HPDE6-E6E7 (cell line): ENCODE measurements at regions not wholly inside any gene's neighbourhood (a gene's known extent, or its start where the extent isn't known, plus 50 kb on each side); places are given as distances from the start of the nearest gene placed in this dataset.
"Not testable (repeated sequence)": the region's sequence is repeated elsewhere in the genome, so short reads cannot be mapped to it uniquely, and the experiment has no call there.

Experiments
- DNase-seq: peaks from one replicate; pipeline ENCODE4 v3.0.0; 2011; ENCODE audit warnings: missing footprints; ENCODE audit errors: extremely low spot score

GRCh38 chr9:120338340-120338739 is 241.6 kb downstream of the CDK5RAP2 start:
- DNase-seq = no peak

DNA sequence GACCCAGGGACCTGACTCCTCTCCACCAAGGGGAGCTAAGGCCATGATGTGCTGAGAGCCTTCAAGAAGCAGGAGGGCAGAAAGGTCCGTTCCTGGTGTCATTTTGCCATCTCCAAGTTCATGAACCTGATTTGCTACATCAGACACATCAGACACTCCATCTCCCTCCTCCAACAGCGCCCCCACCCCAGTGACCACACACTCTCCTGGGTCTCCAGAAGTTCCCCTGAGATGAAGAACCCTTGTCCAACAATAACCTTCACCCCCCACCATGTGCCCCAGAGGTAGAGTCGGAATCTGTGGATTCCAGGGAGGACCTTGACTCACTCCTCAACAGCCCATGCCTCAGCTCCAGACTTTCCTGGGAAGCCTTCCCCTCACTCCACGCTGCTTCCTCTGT is 242.8 kb downstream of the CDK5RAP2 start:
- no peak for DNase-seq

DNA sequence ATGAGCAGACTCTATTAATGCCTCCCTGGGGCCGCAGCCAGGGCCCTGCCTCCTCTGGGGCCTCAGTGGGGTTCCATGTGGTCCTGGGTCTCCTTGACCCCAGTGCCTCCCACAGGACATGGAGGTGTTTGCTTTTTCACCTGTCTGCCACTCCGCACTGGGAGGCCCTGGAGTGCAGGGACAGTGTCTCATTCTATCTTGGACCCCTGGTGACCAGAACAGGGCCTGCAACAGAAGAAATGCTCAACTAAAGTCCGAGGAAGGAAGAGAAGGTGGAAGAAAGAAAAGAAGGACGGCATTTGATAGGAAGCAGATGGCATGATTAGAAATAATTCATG is 243.2 kb downstream of the CDK5RAP2 start:
- no peak for DNase-seq

- no peak for DNase-seq
Observed at GRCh38 chr9:120336021-120336752, 243.8 kb downstream of the CDK5RAP2 start.

DNA sequence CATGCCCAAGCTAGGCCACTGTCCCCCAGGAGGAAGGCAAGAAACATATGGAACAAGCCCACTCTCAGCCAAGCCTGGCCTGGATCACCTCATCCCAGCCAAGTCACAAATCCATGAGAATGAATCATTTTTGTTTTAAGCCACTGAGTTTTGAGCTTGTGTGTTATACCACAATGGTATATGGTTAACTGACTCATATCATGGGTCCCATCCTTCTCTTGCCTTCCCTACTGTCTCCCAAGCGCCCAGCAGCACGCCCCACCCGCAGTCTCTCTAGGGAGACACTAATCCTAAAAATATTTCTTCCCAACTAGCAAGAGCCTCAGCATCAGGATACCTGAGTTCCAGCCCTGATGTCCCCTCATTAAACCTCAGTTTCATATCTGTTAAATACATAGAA is 248.1 kb downstream of the CDK5RAP2 start:
- DNase-seq = no peak

DNA sequence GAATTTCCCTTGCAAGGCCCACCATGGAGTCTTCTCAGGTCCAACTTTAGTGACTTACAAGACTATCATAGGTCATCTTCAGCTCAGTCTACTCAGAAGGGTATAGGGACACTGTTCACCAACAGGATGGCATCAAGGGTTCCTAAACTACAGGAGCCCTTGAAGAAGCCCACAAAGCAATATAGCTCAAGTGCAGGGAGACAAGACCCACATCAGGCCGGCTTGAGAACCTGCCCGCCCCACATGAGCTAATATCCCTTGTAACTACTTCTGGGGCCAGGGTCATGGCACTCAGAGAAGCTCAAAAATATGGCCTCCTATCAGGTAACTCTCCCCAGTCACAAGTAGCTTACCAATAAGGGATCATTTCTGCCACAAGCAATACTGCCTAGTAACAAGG is 249.9 kb downstream of the CDK5RAP2 start:
- DNase-seq = no peak

DNA sequence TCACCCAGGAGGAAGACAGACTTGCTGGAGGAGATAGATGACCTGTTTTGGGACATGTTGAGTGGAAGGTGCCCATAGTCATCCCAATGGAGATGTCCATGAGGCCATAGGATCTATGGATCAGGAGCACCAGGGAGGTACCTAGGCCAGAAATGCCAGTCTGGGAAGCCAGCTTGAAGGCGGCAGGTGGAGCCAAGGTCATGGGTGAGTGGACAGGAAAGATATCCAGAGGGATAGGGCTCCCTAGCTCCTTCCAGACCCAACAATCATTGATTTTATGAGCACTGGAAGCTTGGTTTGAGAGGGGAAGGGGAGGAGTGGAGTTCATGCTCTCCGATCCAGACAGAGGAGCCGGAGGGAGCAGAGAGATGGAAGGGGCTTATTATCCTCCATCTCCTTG is 252.6 kb downstream of the CDK5RAP2 start:
- DNase-seq = no peak

DNA sequence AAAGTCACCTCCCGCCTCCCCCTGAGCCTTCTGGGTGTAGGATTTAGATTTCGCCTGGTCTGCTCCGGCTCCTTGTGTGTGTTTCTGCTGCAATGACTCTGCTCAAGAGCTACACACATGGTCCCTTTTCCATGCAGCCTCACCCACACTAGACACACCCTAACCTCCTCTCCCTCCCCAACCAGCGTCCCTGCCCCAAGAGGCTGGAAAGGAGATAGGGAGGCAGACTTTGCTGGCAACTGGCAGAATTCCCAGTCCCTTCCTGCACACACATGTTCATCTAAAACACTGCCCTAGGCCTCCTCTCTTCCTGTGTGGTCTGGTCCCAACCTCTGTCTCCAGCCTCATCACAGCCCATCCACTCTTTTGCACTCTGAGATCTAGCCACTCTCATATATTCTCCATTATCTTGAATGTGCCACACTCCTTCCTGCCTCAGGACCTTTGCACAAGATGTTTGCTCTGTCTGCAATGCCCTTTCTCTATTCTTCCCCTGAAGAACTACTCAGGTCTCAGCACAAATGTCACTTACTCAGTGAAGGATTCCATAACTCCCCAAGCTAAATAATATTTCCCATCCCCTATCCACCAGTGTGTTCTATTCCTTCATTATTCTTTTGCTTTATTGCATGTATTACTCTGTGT is 253.8 kb downstream of the CDK5RAP2 start:
- no peak for DNase-seq

DNA sequence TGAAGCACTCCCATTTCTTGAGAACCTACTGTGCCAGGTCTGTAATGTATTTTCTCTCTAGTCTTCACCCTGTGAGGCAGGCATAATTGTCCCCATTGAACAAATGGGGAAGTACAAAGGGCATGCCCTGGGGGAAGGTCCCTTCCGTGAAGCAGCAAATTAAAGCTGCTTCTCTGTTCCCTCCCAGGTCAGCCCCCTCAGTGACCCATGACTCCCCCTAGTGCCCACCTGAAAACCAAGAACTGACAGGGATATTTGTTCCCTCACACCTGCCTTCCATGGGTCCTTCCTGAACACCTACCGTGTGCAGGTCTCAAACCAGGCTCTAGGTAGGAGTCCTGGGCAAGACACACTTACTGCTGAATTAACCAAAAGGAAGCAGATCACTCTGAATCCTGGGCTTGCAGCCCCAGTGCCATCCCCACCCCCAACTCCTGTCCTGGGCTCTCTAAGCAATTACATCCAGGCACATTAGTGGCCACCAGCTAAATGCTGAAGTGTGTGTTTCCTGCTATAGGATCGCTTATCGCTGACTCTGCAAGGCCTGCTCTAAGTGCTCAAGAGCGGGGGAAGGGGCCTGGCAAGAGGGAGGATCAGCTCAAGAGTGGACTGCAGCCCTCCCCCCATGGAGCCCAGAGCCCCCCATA is 254.8 kb downstream of the CDK5RAP2 start:
- no peak for DNase-seq

DNA sequence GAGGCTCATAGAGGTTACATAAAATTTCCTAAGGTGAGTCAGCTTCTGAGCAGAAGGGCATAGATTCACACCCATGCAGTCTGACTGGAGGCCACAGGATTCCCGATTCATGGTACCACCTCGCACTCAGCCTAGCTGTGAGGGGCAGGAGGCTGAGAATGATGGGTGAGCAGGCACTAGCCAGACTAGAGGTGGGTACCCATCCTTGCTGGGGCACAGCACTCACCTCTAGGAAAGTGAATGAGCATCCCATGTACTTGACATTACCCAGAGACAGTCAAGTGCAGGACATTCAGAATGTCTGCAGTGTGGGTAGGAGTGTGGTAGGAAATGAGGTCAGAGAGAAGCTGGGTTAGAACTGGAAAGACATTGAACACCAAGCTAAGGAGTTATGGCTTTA is 255.5 kb downstream of the CDK5RAP2 start:
- no peak for DNase-seq

DNA sequence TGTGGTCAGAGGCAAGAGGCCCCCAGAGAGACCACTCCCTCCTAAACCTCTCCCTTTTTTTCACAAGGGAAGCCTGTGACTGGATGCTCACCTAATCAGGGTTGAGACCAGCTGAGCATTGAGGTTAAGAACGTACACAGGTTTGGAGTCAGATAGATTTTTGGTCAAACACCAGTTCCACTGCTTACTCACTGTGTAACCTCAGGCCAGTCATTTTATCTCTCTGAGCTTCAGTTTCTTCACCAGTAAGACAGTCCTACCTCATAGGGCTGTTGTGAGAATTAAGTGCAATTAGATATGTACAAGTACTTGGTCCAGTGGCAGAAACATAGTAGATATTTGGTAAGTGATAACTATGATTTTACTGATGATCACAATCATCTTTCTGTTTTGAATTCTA is 256.8 kb downstream of the CDK5RAP2 start:
- DNase-seq = no peak

GRCh38 chr9:120319452-120319851 is 260.5 kb downstream of the CDK5RAP2 start:
- DNase-seq = no peak

- no peak for DNase-seq
Observed at GRCh38 chr9:120315154-120315553, 264.8 kb downstream of the CDK5RAP2 start.

GRCh38 chr9:120312031-120312430 is 267.9 kb downstream of the CDK5RAP2 start:
- no peak for DNase-seq

- DNase-seq = no peak
Observed at GRCh38 chr9:120310035-120310434, 269.9 kb downstream of the CDK5RAP2 start.

GRCh38 chr9:120308495-120308894 is 271.5 kb downstream of the CDK5RAP2 start:
- no peak for DNase-seq

DNA sequence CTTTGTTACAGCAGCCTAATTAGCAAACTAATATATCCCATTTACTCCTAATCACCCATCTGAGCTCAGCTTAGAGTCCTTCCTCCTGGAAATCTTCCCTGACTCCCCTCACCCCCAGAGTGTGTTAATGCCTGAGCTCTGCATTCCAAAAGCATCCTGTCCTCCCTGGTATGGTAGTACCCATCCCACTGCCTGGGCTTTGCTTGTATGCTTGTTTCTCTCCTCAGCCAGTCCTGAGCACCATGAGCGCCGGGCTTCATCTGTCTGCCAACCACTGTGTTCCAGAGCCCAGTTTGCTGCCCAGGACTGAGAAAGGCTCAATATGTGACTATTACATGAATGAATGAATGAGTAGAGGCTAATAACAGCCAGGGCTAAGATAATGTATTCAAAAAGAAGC is 272.4 kb downstream of the CDK5RAP2 start:
- DNase-seq = no peak

DNA sequence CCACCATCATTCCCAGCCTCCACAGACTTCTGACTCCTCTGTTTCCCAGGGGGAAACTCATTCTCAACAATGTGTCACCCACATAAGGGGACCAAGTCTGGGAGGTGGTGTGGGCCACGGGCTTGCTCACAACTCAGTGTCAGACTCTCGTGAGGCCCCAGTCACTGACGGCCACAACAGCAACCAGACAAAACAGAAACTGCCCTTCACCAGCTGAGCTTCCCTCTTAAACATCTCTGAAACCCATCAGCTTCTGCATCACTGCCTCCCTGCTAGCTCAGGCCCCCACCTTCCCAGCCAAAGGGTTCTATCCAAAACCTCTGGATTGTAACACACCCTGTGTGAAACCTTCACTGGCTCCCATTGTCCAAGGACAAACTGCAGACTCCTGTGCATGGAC is 273.4 kb downstream of the CDK5RAP2 start:
- no peak for DNase-seq

GRCh38 chr9:120306088-120306487 is 273.9 kb downstream of the CDK5RAP2 start:
- DNase-seq = no peak

DNA sequence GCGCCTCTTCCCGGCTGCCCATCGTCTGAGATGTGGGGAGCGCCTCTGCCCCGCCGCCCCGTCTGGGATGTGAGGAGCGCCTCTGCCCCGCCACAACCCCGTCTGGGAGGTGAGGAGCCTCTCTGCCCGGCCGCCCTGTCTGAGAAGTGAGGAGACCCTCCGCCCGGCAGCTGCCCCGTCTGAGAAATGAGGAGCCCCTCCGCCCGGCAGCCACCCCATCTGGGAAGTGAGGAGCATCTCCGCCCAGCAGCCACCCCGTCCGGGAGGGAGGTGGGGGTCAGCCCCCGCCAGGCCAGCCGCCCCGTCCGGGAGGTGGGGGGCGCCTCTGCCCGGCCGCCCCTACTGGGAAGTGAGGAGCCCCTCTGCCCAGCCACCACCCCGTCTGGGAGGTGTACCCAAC is 275.1 kb downstream of the CDK5RAP2 start:
- DNase-seq = not testable (repeated sequence)

DNA sequence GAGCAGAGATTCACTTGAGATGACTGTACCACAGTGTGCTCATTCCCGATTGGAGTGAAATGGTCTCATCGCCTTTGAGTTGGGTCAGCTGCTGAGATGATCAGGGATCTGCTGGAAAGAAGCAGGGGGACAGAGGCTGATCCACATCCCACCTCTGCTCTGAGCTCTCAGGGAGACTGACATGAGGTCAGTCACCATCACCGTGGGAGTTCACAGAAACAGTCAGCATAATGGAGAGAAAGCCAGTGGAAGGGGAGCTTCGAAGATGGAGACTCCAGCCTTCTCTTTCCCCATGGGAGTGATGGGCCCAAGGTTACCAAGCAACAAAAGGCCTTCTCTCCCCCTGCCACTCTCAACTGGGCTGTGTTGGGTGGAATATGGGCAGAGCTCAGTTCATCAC is 276.4 kb downstream of the CDK5RAP2 start:
- no peak for DNase-seq

GRCh38 chr9:120299785-120300184 is 280.2 kb downstream of the CDK5RAP2 start:
- no peak for DNase-seq

- DNase-seq = no peak
Observed at GRCh38 chr9:120294003-120294402, 286.0 kb downstream of the CDK5RAP2 start.
